Astrocyte (in vitro differentiated cells and primary cell): ENCODE measurements at regions not wholly inside any gene's neighbourhood (a gene's known extent, or its start where the extent isn't known, plus 50 kb on each side); places are given as distances from the start of the nearest gene placed in this dataset.

Experiments used
- DNase-seq: peaks from one replicate; pipeline ENCODE4 v3.0.0-alpha.2; 2010; ENCODE audit warnings: low read depth
- FAIRE-seq: peaks from 2 replicates; lab custom pipeline; 2011; peaks lifted over from hg19 to GRCh38; lab: Jason Lieb, UNC
- H2AFZ ChIP-seq: 2 replicates; pipeline ENCODE4 v1.6.0; 2012; ENCODE audit warnings: low read depth, low read length, inconsistent platforms
- H3K27ac ChIP-seq: 2 replicates; pipeline ENCODE4 v1.5.1; 2011; ENCODE audit warnings: low read depth, low read length, inconsistent platforms
- H3K27me3 ChIP-seq: 2 replicates; pipeline ENCODE4 v1.6.0; 2011; ENCODE audit warnings: low read length, inconsistent platforms; ENCODE audit not compliant: insufficient read depth
- H3K36me3 ChIP-seq: 2 replicates; pipeline ENCODE4 v1.5.1; 2011; ENCODE audit warnings: low read length, inconsistent platforms; ENCODE audit not compliant: insufficient read depth
- H3K4me1 ChIP-seq: 2 replicates; pipeline ENCODE4 v1.5.1; 2011; ENCODE audit warnings: low read length, inconsistent platforms; ENCODE audit not compliant: insufficient read depth
- H3K4me2 ChIP-seq: 2 replicates; pipeline ENCODE4 v1.6.0; 2012; ENCODE audit warnings: low read length, inconsistent platforms
- H3K4me3 ChIP-seq: 2 replicates; pipeline ENCODE4 v1.5.1; 2011; ENCODE audit warnings: low read depth, mild to moderate bottlenecking, low read length, inconsistent platforms; ENCODE audit not compliant: insufficient read depth
- H3K79me2 ChIP-seq: 2 replicates; pipeline ENCODE4 v1.6.0; 2012; ENCODE audit warnings: mild to moderate bottlenecking, low read length, inconsistent platforms; ENCODE audit not compliant: insufficient read depth
- H3K9ac ChIP-seq: 2 replicates; pipeline ENCODE4 v1.6.0; 2012; ENCODE audit warnings: mild to moderate bottlenecking, low read length, inconsistent platforms
- H3K9me3 ChIP-seq: 2 replicates; pipeline ENCODE4 v1.5.1; 2012; ENCODE audit warnings: low read depth, mild to moderate bottlenecking, low read length, inconsistent platforms; ENCODE audit not compliant: insufficient read depth
- H4K20me1 ChIP-seq: 2 replicates; pipeline ENCODE4 v1.6.0; 2012; ENCODE audit warnings: low read length, inconsistent platforms; ENCODE audit not compliant: insufficient read depth
- H3K27ac Mint-ChIP-seq: one replicate; pipeline ENCODE4 v1.8.0; 2021; ENCODE audit warnings: mild to moderate bottlenecking, mixed read lengths; ENCODE audit not compliant: unreplicated experiment
- H3K27me3 Mint-ChIP-seq: one replicate; pipeline ENCODE4 v1.8.0; 2021; ENCODE audit warnings: low read depth, mixed read lengths; ENCODE audit not compliant: unreplicated experiment
- H3K36me3 Mint-ChIP-seq: one replicate; pipeline ENCODE4 v1.8.0; 2021; ENCODE audit warnings: low read depth, mixed read lengths; ENCODE audit not compliant: unreplicated experiment
- H3K4me1 Mint-ChIP-seq: one replicate; pipeline ENCODE4 v1.8.0; 2021; ENCODE audit warnings: low read depth, mixed read lengths; ENCODE audit not compliant: unreplicated experiment
- H3K4me3 Mint-ChIP-seq: one replicate; pipeline ENCODE4 v1.8.0; 2021; ENCODE audit warnings: mild to moderate bottlenecking, moderate library complexity, mixed read lengths; ENCODE audit not compliant: unreplicated experiment
- H3K9me3 Mint-ChIP-seq: one replicate; pipeline ENCODE4 v1.8.0; 2021; ENCODE audit warnings: mild to moderate bottlenecking, mixed read lengths; ENCODE audit not compliant: unreplicated experiment
- CTCF ChIP-seq: IDR thresholded peaks from 2 replicates; pipeline ENCODE4 v1.5.1; 2011; ENCODE audit warnings: low read depth, mild to moderate bottlenecking, inconsistent platforms, low read length, moderate library complexity; ENCODE audit not compliant: insufficient read depth
- EZH2 ChIP-seq: IDR thresholded peaks from 2 replicates; pipeline ENCODE4 v1.6.1; 2012; ENCODE audit warnings: mild to moderate bottlenecking, low read length, inconsistent platforms; ENCODE audit not compliant: insufficient read depth

GRCh38 chr5:162699361-162699760 lies 631.8 kb downstream of the GABRG2 start:
- no peaks in the 10 kb centered on the region for H3K36me3 Mint-ChIP-seq

GRCh38 chr5:162703914-162704313 lies 636.3 kb downstream of the GABRG2 start:
- Histone ChIP-seq H3K4me1 (no peaks in the 10 kb centered on the region), H3K9ac (no peak overlapping the region), H3K36me3 (no peaks in the 10 kb centered on the region), H2AFZ (no peak overlapping the region), H3K27me3 (no peaks in the 10 kb centered on the region), H3K4me3 (no peak overlapping the region), H3K79me2 (no peaks in the 10 kb centered on the region), H4K20me1 (no peaks in the 10 kb centered on the region), H3K27ac (no peak overlapping the region), H3K4me2 (no peak overlapping the region), H3K9me3 (no peaks in the 10 kb centered on the region)
- TF ChIP-seq EZH2 (no peak), CTCF (no peak)
- Mint-ChIP-seq H3K9me3 (no peaks in the 10 kb centered on the region), H3K4me1 (no peaks in the 10 kb centered on the region), H3K27ac (no peak overlapping the region), H3K4me3 (no peak overlapping the region), H3K36me3 (no peaks in the 10 kb centered on the region), H3K27me3 (no peaks in the 10 kb centered on the region)
- DNase-seq (no peak), FAIRE-seq (no peak)

More at GRCh38 chr5:162699361-162699760, 631.8 kb downstream of the GABRG2 start:
- no peak overlapping the region for H3K4me2 ChIP-seq
- TF ChIP-seq EZH2 (no peak), CTCF (no peak)
- H3K4me3 Mint-ChIP-seq: no peak overlapping the region
- peaks cover 19% of the 10 kb centered on the region for H3K9me3 Mint-ChIP-seq
- H3K79me2 ChIP-seq: no peaks in the 10 kb centered on the region
- H4K20me1 ChIP-seq: no peaks in the 10 kb centered on the region
- no peak for FAIRE-seq
- H3K4me3 ChIP-seq: no peak overlapping the region
- no peaks in the 10 kb centered on the region for H3K36me3 ChIP-seq
- no peak overlapping the region for H3K9ac ChIP-seq
- no peaks in the 10 kb centered on the region for H3K4me1 Mint-ChIP-seq
- H3K27me3 ChIP-seq: no peaks in the 10 kb centered on the region
- H3K27ac Mint-ChIP-seq: no peak overlapping the region
- H2AFZ ChIP-seq: no peak overlapping the region
- no peaks in the 10 kb centered on the region for H3K9me3 ChIP-seq
- H3K4me1 ChIP-seq: no peaks in the 10 kb centered on the region
- no peaks in the 10 kb centered on the region for H3K27me3 Mint-ChIP-seq
- H3K27ac ChIP-seq: no peak overlapping the region
- no peak for DNase-seq

- Histone ChIP-seq H3K9ac (no peak overlapping the region), H3K27me3 (no peaks in the 10 kb centered on the region), H3K79me2 (no peaks in the 10 kb centered on the region), H3K27ac (no peak overlapping the region), H2AFZ (no peak overlapping the region), H3K9me3 (no peaks in the 10 kb centered on the region), H3K36me3 (no peaks in the 10 kb centered on the region), H3K4me1 (no peaks in the 10 kb centered on the region), H3K4me3 (no peak overlapping the region), H4K20me1 (no peaks in the 10 kb centered on the region), H3K4me2 (no peak overlapping the region)
- Mint-ChIP-seq H3K4me3 (no peak overlapping the region), H3K27me3 (no peaks in the 10 kb centered on the region), H3K36me3 (no peaks in the 10 kb centered on the region), H3K9me3 (peaks cover 5% of the 10 kb centered on the region), H3K4me1 (no peaks in the 10 kb centered on the region), H3K27ac (no peak overlapping the region)
- TF ChIP-seq CTCF: no peak
- no peak for TF ChIP-seq EZH2
- FAIRE-seq (no peak), DNase-seq (no peak)
Observed at GRCh38 chr5:162711244-162711643, 643.7 kb downstream of the GABRG2 start.
